Uterus (tissue), 3 donors: ENCODE measurements at regions not wholly inside any gene's neighbourhood (a gene's known extent, or its start where the extent isn't known, plus 50 kb on each side); places are given as distances from the start of the nearest gene placed in this dataset.
A peak's percentile ranks its signal among the peaks of the same experiment; 100 is the strongest.

ENCODE experiments used
- DNase-seq, 2 donors: peaks; one replicate each; pipeline ENCODE4 v3.0.0-alpha.2; 2019 to 2020
- H3K27ac ChIP-seq, 2 donors: fragments of 200-600 bp; sonication (generic); 1 replicate in 1 of 2; 2 replicates in 1 of 2; pipeline ENCODE4 v1.5.1; 2016 to 2018
- H3K27me3 ChIP-seq, 2 donors: fragments of 200-600 bp; sonication (generic); one replicate each; pipeline ENCODE4 v1.5.1; 2018 to 2019; ENCODE audit warnings: control low read depth in 1 of 2
- H3K36me3 ChIP-seq, 2 donors: fragments of 200-600 bp; sonication (generic); one replicate each; pipeline ENCODE4 v1.5.1; 2019; ENCODE audit warnings: control low read depth in 1 of 2
- H3K4me1 ChIP-seq, 2 donors: fragments of 200-600 bp; sonication (generic); one replicate each; pipeline ENCODE4 v1.5.1; 2018 to 2019; ENCODE audit warnings: control low read depth in 1 of 2
- H3K4me3 ChIP-seq, 2 donors: fragments of 200-600 bp; sonication (generic); 1 replicate in 1 of 2; 2 replicates in 1 of 2; pipeline ENCODE4 v1.5.1; 2018 to 2019; ENCODE audit warnings: mild to moderate bottlenecking in 1 of 2
- H3K9me3 ChIP-seq, 2 donors: fragments of 200-600 bp; sonication (generic); one replicate each; pipeline ENCODE4 v1.5.1; 2019; ENCODE audit warnings: control low read depth in 1 of 2
- CTCF ChIP-seq, 4 experiments: fragments of 200-600 bp in 2 of 4; fragments of 450-650 bp in 2 of 4; sonication (generic) in 2 of 4; IDR thresholded peaks; one replicate each; pipeline ENCODE4 v1.5.1; 2016 to 2019; ENCODE audit warnings: antibody characterized with exemption in 4 of 4, mild to moderate bottlenecking in 2 of 4, moderate library complexity in 1 of 4
- POLR2A ChIP-seq, 2 donors: fragments of 450-650 bp; IDR thresholded peaks; one replicate each; pipeline ENCODE4 v1.6.1; 2016; ENCODE audit warnings: antibody characterized with exemption in 2 of 2, mild to moderate bottlenecking in 1 of 2, moderate library complexity in 1 of 2
- intact Hi-C: fragments of 100-400 bp; cut with DNase I; formaldehyde crosslinking; loops from one replicate; pipeline ENCODE4 v1.15.1; 2023; ENCODE audit warnings: low total_unique reads
- donor health status: DM: yes; HTN: yes; CAD: no.

- no peaks in the 10 kb centered on the region for H3K9me3 ChIP-seq
- TF ChIP-seq POLR2A (IDR thresholded peaks at IDR 0.05): no peak
- TF ChIP-seq CTCF (IDR thresholded peaks at IDR 0.05): no peak
- H3K36me3 ChIP-seq: no peaks in the 10 kb centered on the region
- no peaks in the 10 kb centered on the region for H3K4me1 ChIP-seq
- intact Hi-C loops: no loop called here
- H3K4me3 ChIP-seq: no peak overlapping the region
- no peaks in the 10 kb centered on the region for H3K27me3 ChIP-seq
- H3K27ac ChIP-seq: no peak overlapping the region
- DNase-seq: peak in 1 of 2 donors; percentile 35
Observed at GRCh38 chr5:84603568-84604185, 219.0 kb upstream of the EDIL3 start.

- H3K4me1 ChIP-seq: no peaks in the 10 kb centered on the region
- intact Hi-C loops: no loop called here
- TF ChIP-seq CTCF (IDR thresholded peaks at IDR 0.05) (no peak), POLR2A (IDR thresholded peaks at IDR 0.05) (no peak)
- H3K27ac ChIP-seq: no peak overlapping the region
- no peaks in the 10 kb centered on the region for H3K36me3 ChIP-seq
- H3K27me3 ChIP-seq: no peaks in the 10 kb centered on the region
- no peak for DNase-seq
- H3K4me3 ChIP-seq: no peak overlapping the region
- H3K9me3 ChIP-seq: no peaks in the 10 kb centered on the region
Observed at GRCh38 chr5:84602371-84602771, 217.7 kb upstream of the EDIL3 start.

GRCh38 chr5:84599964-84600363 is 215.3 kb upstream of the EDIL3 start:
- intact Hi-C loops: no loop called here
- Histone ChIP-seq H3K36me3 (no peaks in the 10 kb centered on the region), H3K27ac (no peak overlapping the region), H3K9me3 (no peaks in the 10 kb centered on the region), H3K4me1 (no peaks in the 10 kb centered on the region), H3K27me3 (no peaks in the 10 kb centered on the region), H3K4me3 (no peak overlapping the region)
- no peak for TF ChIP-seq POLR2A (IDR thresholded peaks at IDR 0.05)
- no peak for TF ChIP-seq CTCF (IDR thresholded peaks at IDR 0.05)
- DNase-seq: no peak

GRCh38 chr5:84597904-84598303 is 213.2 kb upstream of the EDIL3 start:
- H3K27me3 ChIP-seq: no peaks in the 10 kb centered on the region
- H3K4me3 ChIP-seq: no peak overlapping the region
- H3K9me3 ChIP-seq: no peaks in the 10 kb centered on the region
- TF ChIP-seq POLR2A (IDR thresholded peaks at IDR 0.05) (no peak), CTCF (IDR thresholded peaks at IDR 0.05) (no peak)
- H3K36me3 ChIP-seq: no peaks in the 10 kb centered on the region
- no peak for DNase-seq
- intact Hi-C loops: no loop called here
- H3K4me1 ChIP-seq: no peaks in the 10 kb centered on the region
- no peak overlapping the region for H3K27ac ChIP-seq

GRCh38 chr5:84590629-84591028 is 205.9 kb upstream of the EDIL3 start:
- no peak for TF ChIP-seq CTCF (IDR thresholded peaks at IDR 0.05)
- no peak for TF ChIP-seq POLR2A (IDR thresholded peaks at IDR 0.05)
- no peaks in the 10 kb centered on the region for H3K9me3 ChIP-seq
- intact Hi-C loops: no loop called here

More at GRCh38 chr5:84590629-84591028, 205.9 kb upstream of the EDIL3 start:
- Histone ChIP-seq H3K27me3 (no peaks in the 10 kb centered on the region), H3K36me3 (no peaks in the 10 kb centered on the region), H3K4me3 (no peak overlapping the region), H3K27ac (no peak overlapping the region), H3K4me1 (no peaks in the 10 kb centered on the region)
- DNase-seq: no peak
